Psoas muscle (tissue), 7 donors: ENCODE measurements at regions not wholly inside any gene's neighbourhood (a gene's known extent, or its start where the extent isn't known, plus 50 kb on each side); places are given as distances from the start of the nearest gene placed in this dataset.

ENCODE experiments used
- ATAC-seq, 4 donors: fragments of 200-7000 bp; cut with Tn5 transposase; one replicate each; pipeline ENCODE4 v1.9.1; 2020; ENCODE audit warnings: moderate library complexity in 3 of 4, mild to moderate bottlenecking in 2 of 4
- DNase-seq, 2 donors: peaks; one replicate each; pipeline ENCODE4 v3.0.0-alpha.2; 2020
- H3K27ac ChIP-seq: fragments of 200-600 bp; one replicate; pipeline ENCODE4 v1.8.0; 2022
- H3K27me3 ChIP-seq, 3 donors: fragments of 200-600 bp in 1 of 3; one replicate each; pipeline versions ENCODE4 v1.6.1 to v1.8.0; 2013 to 2022; ENCODE audit warnings: low read length in 2 of 3, mild to moderate bottlenecking in 2 of 3, moderate library complexity in 1 of 3; ENCODE audit not compliant: insufficient read depth in 3 of 3
- H3K36me3 ChIP-seq, 2 donors: fragments of 200-600 bp in 1 of 2; one replicate each; pipeline versions ENCODE4 v1.6.1 to v1.8.0; 2013 to 2022; ENCODE audit warnings: low read depth in 1 of 2, mild to moderate bottlenecking in 1 of 2, moderate library complexity in 1 of 2; ENCODE audit not compliant: insufficient read depth in 1 of 2
- H3K4me1 ChIP-seq: fragments of 200-600 bp; one replicate; pipeline ENCODE4 v1.8.0; 2022
- H3K4me3 ChIP-seq: fragments of 200-600 bp; one replicate; pipeline ENCODE4 v1.8.0; 2022; ENCODE audit warnings: mild to moderate bottlenecking
- H3K9me3 ChIP-seq: fragments of 200-600 bp; one replicate; pipeline ENCODE4 v1.8.0; 2022
- WGBS, 3 donors: extraction: QIAGEN DNeasy Blood & Tissue Kit; methylation state at CpG; one replicate each; pipeline versions ENCODE4 v1.1.6 to v1.1.7; 2013; 5-methylcytosine and 5-hydroxymethylcytosine counted together
- intact Hi-C, 2 donors: fragments of 100-400 bp; cut with DNase I; formaldehyde crosslinking; loops; one replicate each; pipeline versions ENCODE4 v1.11.0 to v1.14.2; 2022
- TF ChIP-seq, protein P1 (sequence below): fragments of 200-600 bp; IDR thresholded peaks from one replicate; pipeline ENCODE4 v1.8.0; 2022; ENCODE audit warnings: antibody characterized with exemption
- donor health status: healthy with polysubstance abuse.
- donor health status: DM: no; HTN: no; CAD: no; lungs with moderate emphysema.
- donor health status: Bipolar disorder and iron deficiency.
- donor health status: healthy.
- donor health status: DM: yes; HTN: yes; CAD: no.
- donor health status: DM: no; HTN: no; CAD: no.
- donor health status: DM: yes; HTN: yes; CAD: no.

- Histone ChIP-seq H3K4me3 (no peak overlapping the region), H3K9me3 (no peaks in the 10 kb centered on the region), H3K27me3 (no peaks in the 10 kb centered on the region), H3K27ac (no peak overlapping the region), H3K36me3 (no peaks in the 10 kb centered on the region), H3K4me1 (no peaks in the 10 kb centered on the region)
- intact Hi-C loops = loop anchor here in 1 of 2 donors (5.0 kb wide), 1 partner anchor 192 kb away; no protein-coding TSS in a partner anchor
- 94 to 96% (median 95%) methylated on average over 8 of the region's 8 CpGs for WGBS, 3 donors
- ATAC-seq (no peak), DNase-seq (no peak)
- TF ChIP-seq, protein P1, sequence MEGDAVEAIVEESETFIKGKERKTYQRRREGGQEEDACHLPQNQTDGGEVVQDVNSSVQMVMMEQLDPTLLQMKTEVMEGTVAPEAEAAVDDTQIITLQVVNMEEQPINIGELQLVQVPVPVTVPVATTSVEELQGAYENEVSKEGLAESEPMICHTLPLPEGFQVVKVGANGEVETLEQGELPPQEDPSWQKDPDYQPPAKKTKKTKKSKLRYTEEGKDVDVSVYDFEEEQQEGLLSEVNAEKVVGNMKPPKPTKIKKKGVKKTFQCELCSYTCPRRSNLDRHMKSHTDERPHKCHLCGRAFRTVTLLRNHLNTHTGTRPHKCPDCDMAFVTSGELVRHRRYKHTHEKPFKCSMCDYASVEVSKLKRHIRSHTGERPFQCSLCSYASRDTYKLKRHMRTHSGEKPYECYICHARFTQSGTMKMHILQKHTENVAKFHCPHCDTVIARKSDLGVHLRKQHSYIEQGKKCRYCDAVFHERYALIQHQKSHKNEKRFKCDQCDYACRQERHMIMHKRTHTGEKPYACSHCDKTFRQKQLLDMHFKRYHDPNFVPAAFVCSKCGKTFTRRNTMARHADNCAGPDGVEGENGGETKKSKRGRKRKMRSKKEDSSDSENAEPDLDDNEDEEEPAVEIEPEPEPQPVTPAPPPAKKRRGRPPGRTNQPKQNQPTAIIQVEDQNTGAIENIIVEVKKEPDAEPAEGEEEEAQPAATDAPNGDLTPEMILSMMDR = no peak
Measured at GRCh38 chr5:170439944-170440269, 50.7 kb upstream of the KCNMB1 start.

DNA sequence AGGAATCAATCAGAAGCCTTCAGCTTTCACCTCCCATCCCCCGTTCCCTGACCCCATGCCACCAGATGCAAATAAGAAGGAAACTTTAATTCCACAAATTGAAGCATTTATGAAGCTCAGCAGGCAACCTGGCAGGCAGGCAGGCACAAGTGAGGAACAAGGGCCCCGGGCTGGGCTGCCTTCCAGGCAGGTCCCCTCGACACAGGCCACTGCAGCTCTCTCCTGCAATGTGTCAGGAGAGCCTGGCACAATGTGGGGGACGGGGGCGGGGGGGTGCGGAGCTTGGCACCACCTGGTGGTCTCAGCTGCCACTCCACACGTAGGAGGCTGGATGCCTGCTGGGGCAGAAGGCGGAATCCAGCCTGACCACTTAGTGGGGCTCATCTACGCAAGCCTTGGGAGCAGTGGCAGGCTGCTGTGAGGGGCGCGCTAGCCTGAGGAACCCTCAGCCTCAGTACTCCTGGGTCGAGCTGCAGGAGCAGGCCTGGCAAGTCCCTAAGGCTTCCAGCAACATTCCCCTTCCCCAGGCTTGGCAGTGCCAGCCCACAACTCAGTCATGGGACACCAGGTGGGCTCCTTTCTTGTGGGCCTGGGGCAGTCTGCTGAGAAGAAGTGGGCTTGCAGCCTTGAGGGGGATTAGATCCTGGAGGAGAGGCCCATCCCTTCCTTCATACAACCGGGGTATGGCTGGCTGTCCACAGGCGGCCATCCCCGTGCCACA, 50.2 kb upstream of the KCNMB1 start:
- 82 to 90% (median 82%) methylated on average over 15 of the region's 15 CpGs for WGBS, 3 donors
- intact Hi-C loops = loop anchor here in 1 of 2 donors (5.0 kb wide), 1 partner anchor 193 kb away; no protein-coding TSS in a partner anchor
- Histone ChIP-seq H3K4me3 (no peak overlapping the region), H3K9me3 (no peaks in the 10 kb centered on the region), H3K27me3 (no peaks in the 10 kb centered on the region), H3K4me1 (no peaks in the 10 kb centered on the region), H3K36me3 (no peaks in the 10 kb centered on the region), H3K27ac (no peak overlapping the region)
- TF ChIP-seq, protein P1 = no peak
- ATAC-seq (no peak), DNase-seq (no peak)
